ENCODE measurements at regions not wholly inside any gene's neighbourhood (a gene's known extent, or its start where the extent isn't known, plus 50 kb on each side); places are given as distances from the start of the nearest gene placed in this dataset.
A peak's percentile ranks its signal among the peaks of the same experiment; 100 is the strongest.

DNA sequence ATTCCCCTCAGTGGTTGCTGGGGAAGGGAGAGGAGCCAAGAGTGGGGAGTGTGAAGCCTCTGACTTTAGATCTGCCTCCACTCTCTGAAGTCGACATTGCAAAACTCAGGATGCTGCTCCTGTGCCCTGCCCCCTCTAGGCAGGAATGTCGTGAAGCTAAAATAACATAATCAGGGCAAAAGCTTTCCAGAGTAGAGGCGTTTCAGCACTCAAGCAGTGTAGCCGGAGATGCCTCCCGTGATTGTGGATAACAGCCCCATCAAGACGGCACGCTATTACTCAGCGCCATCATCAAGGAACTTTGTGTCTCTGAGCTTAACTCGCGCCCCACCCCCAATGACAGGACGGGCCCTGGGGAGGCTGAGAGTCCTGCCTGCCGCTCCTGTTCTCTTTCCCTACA is 60.0 kb downstream of the FBXO2 start:
- peak; percentile 79 for ATAC-seq
- H4K20me1 ChIP-seq (ENCODE audit: insufficient read depth): no peaks in the 10 kb centered on the region
- no peaks in the 10 kb centered on the region; the same call in 1 of the 2 replicates for H3K27me3 ChIP-seq (ENCODE audit: insufficient read depth, low read length)
- TF ChIP-seq, protein P1, sequence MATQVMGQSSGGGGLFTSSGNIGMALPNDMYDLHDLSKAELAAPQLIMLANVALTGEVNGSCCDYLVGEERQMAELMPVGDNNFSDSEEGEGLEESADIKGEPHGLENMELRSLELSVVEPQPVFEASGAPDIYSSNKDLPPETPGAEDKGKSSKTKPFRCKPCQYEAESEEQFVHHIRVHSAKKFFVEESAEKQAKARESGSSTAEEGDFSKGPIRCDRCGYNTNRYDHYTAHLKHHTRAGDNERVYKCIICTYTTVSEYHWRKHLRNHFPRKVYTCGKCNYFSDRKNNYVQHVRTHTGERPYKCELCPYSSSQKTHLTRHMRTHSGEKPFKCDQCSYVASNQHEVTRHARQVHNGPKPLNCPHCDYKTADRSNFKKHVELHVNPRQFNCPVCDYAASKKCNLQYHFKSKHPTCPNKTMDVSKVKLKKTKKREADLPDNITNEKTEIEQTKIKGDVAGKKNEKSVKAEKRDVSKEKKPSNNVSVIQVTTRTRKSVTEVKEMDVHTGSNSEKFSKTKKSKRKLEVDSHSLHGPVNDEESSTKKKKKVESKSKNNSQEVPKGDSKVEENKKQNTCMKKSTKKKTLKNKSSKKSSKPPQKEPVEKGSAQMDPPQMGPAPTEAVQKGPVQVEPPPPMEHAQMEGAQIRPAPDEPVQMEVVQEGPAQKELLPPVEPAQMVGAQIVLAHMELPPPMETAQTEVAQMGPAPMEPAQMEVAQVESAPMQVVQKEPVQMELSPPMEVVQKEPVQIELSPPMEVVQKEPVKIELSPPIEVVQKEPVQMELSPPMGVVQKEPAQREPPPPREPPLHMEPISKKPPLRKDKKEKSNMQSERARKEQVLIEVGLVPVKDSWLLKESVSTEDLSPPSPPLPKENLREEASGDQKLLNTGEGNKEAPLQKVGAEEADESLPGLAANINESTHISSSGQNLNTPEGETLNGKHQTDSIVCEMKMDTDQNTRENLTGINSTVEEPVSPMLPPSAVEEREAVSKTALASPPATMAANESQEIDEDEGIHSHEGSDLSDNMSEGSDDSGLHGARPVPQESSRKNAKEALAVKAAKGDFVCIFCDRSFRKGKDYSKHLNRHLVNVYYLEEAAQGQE (IDR thresholded peaks at IDR 0.05; ENCODE audit: low read depth): no peak
- TF ChIP-seq CEBPB (IDR thresholded peaks at IDR 0.05; ENCODE audit: low read depth): peak; percentile 42; the same call in 1 of the 2 replicates
- TF ChIP-seq, protein P2, sequence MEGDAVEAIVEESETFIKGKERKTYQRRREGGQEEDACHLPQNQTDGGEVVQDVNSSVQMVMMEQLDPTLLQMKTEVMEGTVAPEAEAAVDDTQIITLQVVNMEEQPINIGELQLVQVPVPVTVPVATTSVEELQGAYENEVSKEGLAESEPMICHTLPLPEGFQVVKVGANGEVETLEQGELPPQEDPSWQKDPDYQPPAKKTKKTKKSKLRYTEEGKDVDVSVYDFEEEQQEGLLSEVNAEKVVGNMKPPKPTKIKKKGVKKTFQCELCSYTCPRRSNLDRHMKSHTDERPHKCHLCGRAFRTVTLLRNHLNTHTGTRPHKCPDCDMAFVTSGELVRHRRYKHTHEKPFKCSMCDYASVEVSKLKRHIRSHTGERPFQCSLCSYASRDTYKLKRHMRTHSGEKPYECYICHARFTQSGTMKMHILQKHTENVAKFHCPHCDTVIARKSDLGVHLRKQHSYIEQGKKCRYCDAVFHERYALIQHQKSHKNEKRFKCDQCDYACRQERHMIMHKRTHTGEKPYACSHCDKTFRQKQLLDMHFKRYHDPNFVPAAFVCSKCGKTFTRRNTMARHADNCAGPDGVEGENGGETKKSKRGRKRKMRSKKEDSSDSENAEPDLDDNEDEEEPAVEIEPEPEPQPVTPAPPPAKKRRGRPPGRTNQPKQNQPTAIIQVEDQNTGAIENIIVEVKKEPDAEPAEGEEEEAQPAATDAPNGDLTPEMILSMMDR (IDR thresholded peaks at IDR 0.05 in 2 of 3, conservative IDR thresholded peaks at IDR 0.05 in 1 of 3; ENCODE audit: borderline replicate concordance in 1 of 3, insufficient read depth in 1 of 3, low read depth in 2 of 3, low read length in 2 of 3): peak in 2 of 3 experiments; percentile 50 to 57; a peak in 3 of 6 replicates
- peak overlapping the region; percentile 28 for H2AFZ ChIP-seq (ENCODE audit: low read depth, low read length, poor library complexity, severe bottlenecking)
- H3K79me2 ChIP-seq (ENCODE audit: insufficient read depth, low read length): no peaks in the 10 kb centered on the region
- H3K4me1 ChIP-seq (ENCODE audit: control insufficient read depth in 1 of 2, insufficient read depth in 2 of 2, low read length in 2 of 2): peaks cover 4 to 6% of the 10 kb centered on the region in 2 experiments; a peak in 1 of 4 replicates
- no TSS peak for BruUV-seq (replicated peaks)
- peak; percentile 10 for DNase-seq (ENCODE audit: low read depth, low spot score)
- H3K9me3 ChIP-seq (ENCODE audit: control insufficient read depth in 1 of 2, insufficient read depth in 1 of 2, low read depth in 1 of 2, low read length in 2 of 2): peaks cover 0 to 3% of the 10 kb centered on the region in 2 experiments; a peak in 1 of 4 replicates
- H3K9me2 ChIP-seq (ENCODE audit: insufficient read depth): no peaks in the 10 kb centered on the region
- H3K9ac ChIP-seq (ENCODE audit: low read length): no peak overlapping the region
- ChIA-PET POLR2A (interaction anchor here (0.6 to 1.2 kb wide), 2 partner anchors 22 to 1564 kb away, joined by 3 to 4 read pairs; no protein-coding TSS in a partner anchor), RAD21 (ENCODE audit: low non-redundant PET in 1 of 2, low total read pairs in 2 of 2, uncharacterized antibody in 2 of 2, unreplicated experiment in 2 of 2) (no interaction called here), CTCF (interaction anchor here (0.7 kb wide), 1 partner anchor 22 kb away, joined by 3 read pairs; no protein-coding TSS in a partner anchor)
- no peak overlapping the region for H3K4me3 ChIP-seq (replicated peaks in 1 of 2; ENCODE audit: low read depth in 1 of 2, low read length in 2 of 2)
- no peak overlapping the region for H3K27ac ChIP-seq (ENCODE audit: low read depth, low read length)
- peak overlapping the region; percentile 41 for H3K4me2 ChIP-seq (ENCODE audit: low read length)
- intact Hi-C loops (cut with micrococcal nuclease): no loop called here
- H3K36me3 ChIP-seq (ENCODE audit: control insufficient read depth in 1 of 2, insufficient read depth in 2 of 2, low read length in 2 of 2): no peaks in the 10 kb centered on the region
